Fibroblast of peridontal ligament (primary cell): ENCODE measurements at regions not wholly inside any gene's neighbourhood (a gene's known extent, or its start where the extent isn't known, plus 50 kb on each side); places are given as distances from the start of the nearest gene placed in this dataset.

Source experiments
- DNase-seq: peaks from one replicate; pipeline ENCODE4 v3.0.0-alpha.2; 2010; ENCODE audit errors: extremely low read depth

DNA sequence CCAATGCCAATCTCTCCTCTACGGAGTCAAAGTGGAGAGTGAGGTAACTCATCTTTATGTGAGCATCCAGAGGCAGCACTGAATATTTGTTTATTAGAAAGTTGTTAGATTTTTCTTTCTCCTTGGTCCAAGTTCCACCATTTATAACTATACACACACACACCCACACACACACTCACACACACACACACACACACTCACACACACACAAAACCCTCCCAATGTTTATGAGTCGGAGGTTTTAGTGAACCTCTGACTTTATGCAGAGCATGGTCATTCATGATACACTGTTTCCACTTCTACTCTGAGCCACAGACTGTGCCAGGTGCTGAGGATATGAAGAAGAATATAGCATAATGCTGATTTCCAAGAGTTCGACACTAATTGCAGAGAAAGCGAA, 132.9 kb upstream of the CCDC68 start:
- DNase-seq = no peak

- no peak for DNase-seq
Measured at GRCh38 chr18:55090564-55091188, 131.4 kb upstream of the CCDC68 start.

DNA sequence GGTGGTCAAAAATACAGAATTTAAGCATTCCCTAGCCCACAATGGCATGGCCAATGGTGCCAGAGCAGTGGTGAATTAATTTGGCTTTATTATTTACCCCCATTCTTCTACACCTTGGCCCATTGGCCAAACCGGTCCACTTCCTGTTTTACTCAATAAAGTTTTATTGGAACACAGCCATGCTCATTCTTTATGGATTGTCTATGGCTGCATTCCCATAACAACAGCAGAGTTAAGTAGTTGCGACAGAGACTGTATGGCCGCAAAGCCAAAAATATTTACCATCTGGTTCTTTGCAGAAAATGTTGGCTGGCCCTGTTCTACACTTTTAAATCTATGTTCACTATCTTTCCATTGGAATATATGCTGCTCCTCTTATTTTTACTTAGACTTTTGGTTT, 130.3 kb upstream of the CCDC68 start:
- no peak for DNase-seq

DNA sequence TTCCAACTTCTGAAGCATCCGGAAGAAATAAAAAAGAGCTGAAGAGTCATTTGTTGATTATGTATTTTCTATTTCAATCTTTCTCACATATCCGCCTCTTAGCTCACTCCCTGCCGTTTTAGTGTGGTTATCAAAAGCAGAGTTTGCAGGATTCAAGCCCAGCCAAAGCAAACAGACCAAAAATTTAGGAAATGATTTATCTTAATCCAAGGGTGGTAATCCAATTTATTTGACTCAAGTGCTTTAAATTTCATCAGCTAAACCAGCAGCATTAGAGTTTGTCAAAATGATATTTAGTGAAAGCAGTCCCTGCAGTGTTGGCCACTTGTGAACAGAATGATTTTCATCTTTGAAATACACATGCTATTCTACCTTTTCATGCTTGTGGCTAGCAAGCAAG, 129.3 kb upstream of the CCDC68 start:
- no peak for DNase-seq

DNA sequence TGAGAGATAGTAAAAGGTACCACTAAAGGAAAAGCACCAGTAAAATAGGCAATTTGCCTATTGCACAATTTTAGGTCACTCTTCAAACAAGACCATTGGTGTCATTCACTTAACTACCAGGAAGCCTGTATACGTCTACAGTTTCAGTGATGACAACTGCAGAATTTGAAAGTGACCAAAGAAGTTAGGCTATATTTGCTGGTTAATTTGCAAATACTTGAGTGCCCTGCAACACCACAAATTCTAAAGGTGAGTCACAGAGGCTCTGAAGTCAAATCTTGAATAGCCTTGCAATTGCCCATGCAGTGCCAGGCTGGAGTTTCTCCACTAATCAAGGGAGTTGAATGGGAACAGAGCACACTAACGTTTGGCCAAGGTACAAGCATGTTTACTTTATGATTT, 128.7 kb upstream of the CCDC68 start:
- DNase-seq = no peak

- DNase-seq = no peak
Measured at GRCh38 chr18:55086906-55087305, 127.6 kb upstream of the CCDC68 start.

DNA sequence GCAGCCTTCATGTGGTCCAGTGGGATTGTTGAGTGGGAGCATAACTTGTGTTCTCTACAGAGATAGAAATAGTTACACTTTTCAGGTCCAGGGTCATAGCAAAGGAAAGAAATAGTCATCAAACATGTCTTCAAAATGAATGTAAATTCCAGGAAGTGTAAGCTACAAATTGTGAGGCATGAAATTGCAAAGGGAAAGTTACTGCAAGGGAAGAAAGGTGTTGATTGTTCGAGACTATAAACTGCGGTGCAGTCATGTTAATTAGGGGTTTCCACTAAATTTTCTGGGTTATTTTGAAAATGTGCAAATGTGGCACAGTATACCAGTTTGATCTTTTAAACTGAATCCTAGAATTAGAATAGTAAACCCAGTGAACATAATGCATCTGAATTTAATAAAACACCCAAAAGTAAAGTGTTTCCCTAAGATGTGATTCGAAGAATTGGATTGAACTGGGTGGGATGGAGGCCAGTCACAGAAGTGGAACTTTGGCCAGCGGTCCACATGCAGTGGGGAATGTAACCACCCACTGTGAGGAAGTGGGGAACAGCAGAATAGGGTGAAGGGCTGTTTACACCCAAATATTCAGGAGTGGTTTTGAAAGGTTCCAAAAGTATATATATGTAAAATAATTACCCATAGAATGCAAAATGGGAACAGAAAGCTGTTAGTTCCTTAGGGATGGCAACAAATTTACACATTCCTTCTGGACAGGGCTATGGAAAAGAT, 126.5 kb upstream of the CCDC68 start:
- DNase-seq = no peak

GRCh38 chr18:55084550-55084949, 125.3 kb upstream of the CCDC68 start:
- DNase-seq = no peak

DNA sequence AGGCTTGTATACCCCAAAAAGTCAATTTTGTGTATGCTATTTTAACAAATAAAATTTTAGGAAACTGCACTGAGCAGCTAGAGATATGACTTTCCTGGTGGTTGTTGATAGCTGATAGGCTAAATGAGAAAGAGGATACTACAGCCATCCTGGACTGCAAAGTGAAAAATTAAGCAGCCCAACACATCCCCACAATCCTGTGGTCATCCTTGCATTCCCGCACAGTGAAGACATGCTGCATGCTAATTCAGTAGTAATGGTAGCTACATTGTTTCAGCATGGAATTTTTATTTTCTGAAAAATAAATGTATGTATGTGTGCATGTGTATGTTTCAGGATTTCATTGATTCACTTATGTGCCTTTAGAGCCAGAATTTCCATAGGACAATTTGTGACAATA, 124.2 kb upstream of the CCDC68 start:
- DNase-seq = no peak

DNA sequence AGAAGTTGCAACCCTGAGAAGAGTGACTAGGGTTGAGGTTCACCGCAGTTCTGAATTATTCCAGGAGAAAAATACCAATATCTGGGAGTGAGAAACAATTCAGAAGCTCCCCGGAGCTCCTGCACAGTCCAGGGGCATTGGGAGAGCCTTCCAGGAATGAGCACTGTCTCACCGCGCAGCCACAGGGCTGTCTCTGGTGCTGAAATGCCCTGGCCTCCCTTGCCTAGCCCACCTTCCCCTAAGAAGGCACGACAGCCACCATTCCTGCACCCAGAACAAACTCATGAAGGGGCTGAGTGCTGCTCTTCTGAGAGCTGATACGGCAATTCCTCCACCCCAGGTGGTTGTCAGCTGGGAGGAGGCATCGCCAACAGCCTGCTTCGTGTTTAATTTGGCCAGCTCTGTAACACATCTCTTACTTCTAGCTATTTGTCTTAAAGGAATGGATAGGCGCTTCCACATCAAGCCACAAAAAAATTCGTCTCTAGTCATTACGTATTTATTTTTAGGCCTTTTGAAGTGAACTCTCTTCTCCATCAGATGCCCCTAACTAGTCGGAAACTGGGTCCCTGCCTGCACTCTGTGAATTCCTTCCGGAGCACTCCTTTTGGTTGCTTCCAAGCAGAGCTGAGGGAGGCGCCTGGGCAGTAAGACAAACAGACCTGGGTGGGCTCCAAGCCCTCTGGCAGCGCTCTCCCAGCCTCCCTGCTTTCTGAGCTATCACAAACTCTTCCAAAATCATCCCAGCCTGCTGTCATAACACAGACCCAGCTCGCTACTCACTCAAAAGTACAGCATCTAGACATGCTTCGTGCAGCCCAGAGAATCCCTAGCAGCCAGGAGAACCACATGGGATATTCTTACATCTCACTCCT, 120.5 kb upstream of the CCDC68 start:
- DNase-seq = no peak

DNA sequence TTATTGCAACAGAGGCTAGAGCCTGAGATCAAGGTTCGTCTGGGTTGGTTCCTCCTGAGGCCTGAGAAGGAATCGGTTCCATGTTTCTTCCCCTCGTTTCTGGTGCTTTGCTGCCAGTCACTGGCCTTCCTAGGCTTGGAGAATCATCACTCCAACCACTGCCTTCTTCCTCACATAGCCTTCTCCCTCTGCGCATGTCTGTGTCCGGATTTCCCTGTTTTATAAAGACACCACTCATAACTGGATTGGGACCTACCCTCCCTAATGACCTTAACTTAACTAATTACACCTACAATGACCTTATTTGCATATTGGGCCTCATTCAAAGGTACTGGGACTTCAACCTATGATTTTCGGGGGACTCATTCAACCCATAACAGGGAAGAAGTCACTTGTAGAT, 119.8 kb upstream of the CCDC68 start:
- DNase-seq = no peak

DNA sequence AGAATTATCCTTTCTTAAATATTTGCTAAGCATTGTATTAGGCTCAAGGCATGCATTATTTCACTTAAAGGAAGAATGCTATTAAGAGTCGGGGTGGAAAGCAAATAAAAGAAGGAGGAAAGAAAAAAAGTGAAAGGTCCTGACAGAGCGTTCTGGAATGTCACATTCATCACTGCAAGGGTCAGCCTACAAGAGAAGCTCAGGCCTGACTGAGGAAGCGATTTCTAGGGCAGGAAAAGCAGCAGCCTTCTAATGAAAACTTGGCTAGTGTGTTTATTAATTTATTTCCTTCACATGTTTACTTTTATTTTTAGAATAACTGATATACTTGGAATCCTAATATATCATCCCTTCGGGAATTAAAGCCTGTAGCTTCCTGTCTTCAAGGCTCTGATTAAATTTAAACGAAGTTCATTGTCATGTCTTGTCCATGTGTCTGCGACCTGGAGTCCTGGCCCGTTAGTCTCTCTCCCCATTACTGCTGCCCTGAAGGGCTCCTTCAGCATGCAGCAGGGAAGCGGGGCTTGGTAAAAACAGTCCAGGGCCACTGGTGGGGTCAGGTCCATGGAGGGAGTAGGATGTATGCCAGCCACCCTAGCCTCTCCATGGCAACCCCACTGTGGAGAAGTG, 119.2 kb upstream of the CCDC68 start:
- DNase-seq = no peak

DNA sequence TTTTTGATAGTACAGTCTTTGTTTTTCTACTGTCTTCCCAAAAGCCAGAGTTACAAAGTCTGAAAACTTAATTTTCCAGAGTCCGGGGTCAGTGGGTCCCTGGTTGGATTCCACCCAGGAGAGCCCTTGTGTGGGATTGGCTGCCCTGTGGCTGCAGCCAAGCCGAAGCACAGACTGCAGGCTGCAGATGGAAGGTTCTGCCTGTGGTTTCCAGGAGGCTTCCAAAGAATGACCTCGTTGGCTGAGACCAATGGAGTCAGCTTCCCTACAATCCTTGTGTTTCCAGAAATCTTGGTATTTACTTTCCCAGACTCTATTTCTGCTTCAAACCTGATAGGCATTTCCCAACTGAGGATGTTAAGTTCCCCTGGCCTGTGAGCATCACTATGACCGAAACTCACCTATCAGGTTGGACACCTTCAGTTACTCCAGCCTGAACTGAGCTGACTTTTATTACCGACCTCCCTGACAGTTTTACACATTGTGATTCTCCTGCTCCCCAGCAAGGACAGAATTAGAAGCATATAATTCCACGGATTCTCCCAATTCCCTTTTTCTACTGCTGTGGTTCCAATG, 117.5 kb upstream of the CCDC68 start:
- DNase-seq = no peak

DNA sequence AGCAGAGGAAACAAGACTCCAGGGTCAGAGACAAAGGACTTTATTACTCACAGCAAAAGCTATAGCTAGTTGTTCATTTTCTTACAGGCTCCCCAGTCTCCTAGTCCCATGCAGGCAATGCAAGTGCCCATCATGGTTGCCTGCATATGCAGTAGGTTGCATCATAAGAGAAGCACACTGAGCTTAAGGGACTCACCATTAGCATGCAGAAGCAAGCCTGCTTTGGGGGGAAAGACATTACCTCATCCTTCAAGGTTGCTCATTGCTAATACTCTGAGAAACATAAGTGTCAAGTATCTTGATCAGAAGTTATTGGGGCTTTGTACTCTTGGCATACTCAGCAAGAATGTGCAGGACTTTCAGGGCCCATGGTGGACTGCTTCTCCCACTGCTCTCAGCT, 114.6 kb upstream of the CCDC68 start:
- DNase-seq = no peak

DNA sequence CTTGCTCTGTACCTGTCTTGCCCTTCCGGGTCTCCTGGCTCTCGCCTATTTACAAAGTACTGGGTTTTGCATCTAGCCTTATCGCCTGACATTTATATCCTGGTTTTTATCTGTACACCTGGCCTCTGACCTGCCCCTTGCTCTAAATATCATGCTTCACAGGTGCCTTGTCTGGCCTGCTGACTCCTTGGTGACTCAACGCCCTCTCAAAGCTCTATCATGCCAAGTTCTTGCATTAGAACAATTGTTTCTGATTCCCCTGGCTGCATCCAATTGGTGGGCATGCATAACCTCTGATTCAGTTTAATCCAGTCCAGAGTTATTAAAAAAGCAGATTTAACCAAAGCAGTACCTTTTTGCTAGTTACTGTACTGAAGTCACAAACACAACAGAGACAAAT, 113.9 kb upstream of the CCDC68 start:
- no peak for DNase-seq

- DNase-seq = no peak
Measured at GRCh38 chr18:55072698-55073097, 113.4 kb upstream of the CCDC68 start.

DNA sequence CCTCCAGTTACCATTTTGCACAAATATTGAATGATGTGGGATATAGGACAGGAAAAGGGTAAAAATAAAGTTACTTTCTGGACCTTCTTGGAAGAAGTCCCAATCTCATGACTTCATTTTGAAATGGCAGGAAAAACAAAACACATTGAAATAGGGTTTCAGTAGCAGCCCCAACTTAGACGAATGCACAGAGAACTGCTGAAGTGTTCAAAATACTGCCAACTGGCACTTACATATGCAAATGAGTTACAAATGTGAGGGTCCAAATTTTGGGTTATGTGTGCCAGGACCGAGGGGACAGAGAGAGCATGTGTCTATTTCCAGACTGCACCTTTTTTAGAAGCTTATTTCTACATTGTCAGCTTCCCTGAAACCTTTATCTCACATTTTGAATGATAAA, 112.9 kb upstream of the CCDC68 start:
- no peak for DNase-seq

- DNase-seq = no peak
Measured at GRCh38 chr18:55069497-55069896, 110.2 kb upstream of the CCDC68 start.

DNA sequence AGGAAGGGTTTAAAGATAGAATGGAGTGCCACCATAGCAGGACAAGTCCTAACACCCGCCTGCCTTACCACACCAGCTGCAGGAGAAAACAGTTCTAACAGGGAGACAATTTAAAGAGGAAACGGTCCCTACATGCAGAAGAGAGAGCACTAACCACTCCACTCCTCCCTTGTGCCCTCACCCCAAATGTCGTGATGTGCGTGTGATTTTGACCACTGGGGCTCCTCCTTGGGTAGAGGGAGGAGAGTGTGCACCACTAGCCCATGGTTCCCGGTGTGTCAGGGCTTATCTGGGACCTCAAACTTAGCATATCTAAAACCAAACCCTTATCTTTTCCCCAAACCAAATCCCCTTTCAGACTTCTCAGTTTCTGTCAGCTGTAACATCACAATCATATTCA, 105.5 kb upstream of the CCDC68 start:
- DNase-seq = no peak

DNA sequence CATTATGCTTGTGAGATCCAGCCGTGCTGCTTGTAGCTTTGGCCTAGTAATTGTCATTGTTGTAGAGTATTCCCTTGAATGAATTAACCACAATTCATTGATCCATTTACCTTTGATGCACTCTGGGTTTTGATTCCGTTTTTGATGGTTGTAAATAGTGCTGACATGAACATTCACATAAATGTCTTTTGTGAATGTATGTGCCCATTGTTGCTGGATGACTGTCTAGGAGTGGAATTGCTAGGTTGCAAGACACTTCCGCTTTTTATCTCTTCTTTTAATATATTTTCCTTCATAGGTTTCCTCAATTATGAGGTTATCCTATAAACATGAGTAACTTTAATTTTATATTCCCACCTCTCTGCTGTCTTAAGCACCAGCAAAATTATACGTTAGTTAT, 104.8 kb upstream of the CCDC68 start:
- DNase-seq = no peak

DNA sequence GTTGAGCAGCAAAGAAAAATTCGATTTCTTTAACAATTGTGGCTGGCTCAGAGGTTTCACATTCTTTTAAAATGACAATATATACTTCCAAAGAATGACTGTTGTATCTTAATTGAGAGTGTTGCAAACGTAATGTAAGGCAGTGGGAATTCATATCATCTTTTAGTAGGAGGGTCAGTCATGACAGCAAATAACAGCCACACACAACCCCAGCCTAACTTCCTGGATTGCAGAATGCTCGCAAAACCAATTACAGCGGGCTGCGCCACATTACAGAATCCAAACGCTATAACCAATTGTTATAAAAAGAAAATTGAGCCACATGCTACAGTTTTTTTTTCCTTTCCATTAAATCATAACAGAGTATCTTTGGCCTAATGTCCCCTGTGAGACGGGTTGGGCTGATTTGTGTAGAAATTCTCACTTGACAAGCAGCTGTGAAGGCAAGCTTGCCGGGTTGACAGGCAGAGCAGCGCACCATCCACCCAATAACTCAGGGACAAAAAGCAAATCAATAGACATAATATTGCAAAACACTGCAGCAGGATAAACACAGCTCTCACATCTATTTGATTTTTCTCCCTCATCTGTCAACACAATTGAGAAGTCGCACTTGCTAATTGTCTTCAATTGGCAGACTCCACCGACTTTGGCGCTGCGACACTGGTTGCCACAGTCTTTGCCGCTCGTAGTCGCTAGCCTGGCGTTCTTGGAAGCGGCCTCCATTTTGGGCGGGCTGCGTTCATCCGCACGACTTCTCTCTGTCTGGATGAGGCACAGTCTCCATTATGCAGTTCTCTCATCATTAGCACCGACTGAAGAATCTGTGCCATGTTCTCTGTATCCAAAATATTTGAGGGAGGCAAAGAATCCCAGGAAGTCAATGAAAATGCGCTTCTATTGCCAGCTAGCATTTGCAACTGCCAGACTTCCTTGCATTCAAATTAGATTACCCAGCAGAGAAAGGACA, 95.0 kb upstream of the CCDC68 start:
- DNase-seq = peak; percentile 5
